Transverse colon (tissue), 4 donors: ENCODE measurements at regions not wholly inside any gene's neighbourhood (a gene's known extent, or its start where the extent isn't known, plus 50 kb on each side); places are given as distances from the start of the nearest gene placed in this dataset.

Experiments used
- POLR2A ChIP-seq: fragments of 450-650 bp; IDR thresholded peaks from one replicate; pipeline ENCODE4 v1.6.1; 2016; ENCODE audit warnings: antibody characterized with exemption, mild to moderate bottlenecking, moderate library complexity
- POLR2AphosphoS5 ChIP-seq, 3 donors: sonication (generic); formaldehyde crosslinking; IDR thresholded peaks; one replicate each; pipeline ENCODE4 v1.6.1; 2016; ENCODE audit warnings: antibody characterized with exemption in 3 of 3
- TF ChIP-seq, protein P1 (sequence below), 5 experiments: fragments of 200-600 bp in 3 of 5; fragments of 450-650 bp in 2 of 5; sonication (generic) in 3 of 5; IDR thresholded peaks; 1 replicate in 2 of 5; 2 replicates in 3 of 5; pipeline ENCODE4 v1.5.1; 2016 to 2017; ENCODE audit warnings: antibody characterized with exemption in 5 of 5, inconsistent platforms in 3 of 5, mild to moderate bottlenecking in 2 of 5, moderate library complexity in 1 of 5

DNA sequence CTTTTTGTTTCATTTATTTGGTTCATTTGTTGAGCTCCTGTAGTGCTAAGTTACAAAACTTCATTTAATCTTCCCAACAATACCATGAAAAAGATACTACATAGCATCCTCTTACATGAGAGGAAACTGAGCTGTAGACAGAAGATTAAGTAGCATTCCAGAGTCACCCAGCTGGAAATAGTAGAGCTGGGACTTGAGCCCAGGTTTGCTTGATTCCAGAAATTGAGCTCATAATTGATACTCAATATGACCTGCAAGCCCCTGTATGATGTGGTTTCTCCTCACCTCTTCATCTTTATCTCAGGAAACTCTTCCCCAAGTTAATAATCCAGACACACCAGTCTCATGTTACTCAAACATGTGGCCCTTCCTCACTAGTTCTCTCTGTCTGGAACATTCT is 87.0 kb upstream of the DAAM1 start:
- TF ChIP-seq, protein P1, sequence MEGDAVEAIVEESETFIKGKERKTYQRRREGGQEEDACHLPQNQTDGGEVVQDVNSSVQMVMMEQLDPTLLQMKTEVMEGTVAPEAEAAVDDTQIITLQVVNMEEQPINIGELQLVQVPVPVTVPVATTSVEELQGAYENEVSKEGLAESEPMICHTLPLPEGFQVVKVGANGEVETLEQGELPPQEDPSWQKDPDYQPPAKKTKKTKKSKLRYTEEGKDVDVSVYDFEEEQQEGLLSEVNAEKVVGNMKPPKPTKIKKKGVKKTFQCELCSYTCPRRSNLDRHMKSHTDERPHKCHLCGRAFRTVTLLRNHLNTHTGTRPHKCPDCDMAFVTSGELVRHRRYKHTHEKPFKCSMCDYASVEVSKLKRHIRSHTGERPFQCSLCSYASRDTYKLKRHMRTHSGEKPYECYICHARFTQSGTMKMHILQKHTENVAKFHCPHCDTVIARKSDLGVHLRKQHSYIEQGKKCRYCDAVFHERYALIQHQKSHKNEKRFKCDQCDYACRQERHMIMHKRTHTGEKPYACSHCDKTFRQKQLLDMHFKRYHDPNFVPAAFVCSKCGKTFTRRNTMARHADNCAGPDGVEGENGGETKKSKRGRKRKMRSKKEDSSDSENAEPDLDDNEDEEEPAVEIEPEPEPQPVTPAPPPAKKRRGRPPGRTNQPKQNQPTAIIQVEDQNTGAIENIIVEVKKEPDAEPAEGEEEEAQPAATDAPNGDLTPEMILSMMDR (IDR thresholded peaks at IDR 0.05) = no peak
- TF ChIP-seq POLR2A (no peak), POLR2AphosphoS5 (IDR thresholded peaks at IDR 0.05) (no peak)
